Glomerular visceral epithelial cell (primary cell): ENCODE measurements at regions not wholly inside any gene's neighbourhood (a gene's known extent, or its start where the extent isn't known, plus 50 kb on each side); places are given as distances from the start of the nearest gene placed in this dataset.
"Not testable (repeated sequence)": the region's sequence is repeated elsewhere in the genome, so short reads cannot be mapped to it uniquely, and the experiment has no call there.

ENCODE experiments used
- DNase-seq: peaks from one replicate; pipeline ENCODE4 v3.0.0-alpha.2; 2016; ENCODE audit errors: extremely low spot score

DNA sequence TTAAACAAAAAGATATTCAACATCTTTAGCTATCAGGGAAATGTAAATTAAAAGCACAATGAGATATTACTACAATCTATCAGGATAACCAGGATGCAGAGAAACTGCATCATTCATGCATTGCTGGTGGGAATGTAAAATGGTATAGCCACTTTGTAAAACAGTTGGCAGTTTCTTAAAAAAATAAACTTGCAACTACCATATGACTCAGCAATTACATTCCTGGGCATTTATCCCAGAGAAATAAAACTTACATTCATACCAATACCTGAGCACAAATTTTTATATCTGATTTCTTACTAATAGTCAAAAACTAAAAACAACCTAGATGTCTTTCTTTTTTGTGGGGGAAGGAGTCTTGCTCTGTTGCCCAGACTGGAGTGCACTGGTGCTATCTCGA is 190.3 kb upstream of the TAB2 start:
- DNase-seq, result peak; percentile 41

DNA sequence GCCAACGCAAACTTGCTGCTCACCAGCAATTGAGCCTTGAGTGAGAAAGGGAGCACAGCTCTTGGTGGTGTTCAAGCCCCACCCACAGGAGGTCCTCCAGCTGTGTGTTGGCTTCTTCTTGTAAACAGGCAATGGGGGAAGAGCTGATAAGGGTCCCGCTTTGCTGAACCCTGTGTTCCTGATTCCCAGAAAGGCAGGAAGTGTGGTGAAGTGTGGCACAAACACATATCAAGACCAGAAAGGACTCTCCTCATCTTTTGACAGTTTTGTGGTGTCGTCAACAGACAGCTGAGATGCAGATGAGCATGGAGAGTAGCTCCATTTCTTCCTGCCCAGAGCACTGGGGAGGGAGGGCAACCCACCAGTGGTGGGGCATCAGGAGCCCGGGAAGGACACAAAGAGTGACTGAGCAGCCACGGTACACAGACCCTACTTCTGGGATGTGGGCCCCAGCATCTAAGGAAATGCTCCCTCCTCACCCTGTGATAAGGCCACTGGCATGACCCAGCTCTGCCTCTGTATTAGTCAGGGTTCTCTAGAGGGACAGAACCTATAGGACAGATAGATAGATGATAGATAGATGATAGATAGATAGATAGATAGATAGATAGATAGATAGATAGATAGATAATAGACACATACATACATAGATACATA is 188.9 kb upstream of the TAB2 start:
- no peak for DNase-seq

DNA sequence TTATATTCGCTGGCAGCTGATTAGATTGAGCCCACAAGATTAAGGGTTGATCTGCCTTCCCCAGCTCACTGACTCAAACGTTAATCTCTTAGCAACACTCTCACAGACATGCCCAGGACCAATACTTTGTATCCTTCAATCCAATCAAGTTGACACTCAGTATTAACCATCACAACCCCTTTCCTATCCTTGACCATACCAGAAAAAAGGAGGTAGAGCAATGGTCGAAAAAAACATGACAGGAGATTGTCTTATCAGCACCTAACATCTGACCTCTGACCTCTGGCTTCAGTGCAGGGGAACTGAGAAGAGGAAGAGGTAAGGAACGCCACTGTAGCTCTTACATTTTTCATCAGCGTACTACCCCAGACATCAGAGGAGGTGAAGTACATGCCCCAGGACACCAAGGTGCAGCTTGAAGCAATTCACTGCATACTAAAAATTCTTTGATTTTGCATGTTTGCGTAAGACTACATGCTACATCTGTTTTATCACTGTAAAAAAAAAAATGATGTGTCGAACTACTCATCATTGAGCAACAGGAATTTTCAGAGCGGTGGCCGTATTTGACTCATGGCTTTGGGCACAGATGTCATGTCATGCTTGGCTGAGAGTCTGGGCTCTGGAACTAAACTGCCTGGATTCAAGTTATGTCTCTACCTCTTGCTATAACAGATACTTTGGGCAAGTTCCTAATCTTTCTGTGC is 188.0 kb upstream of the TAB2 start:
- DNase-seq, result peak; percentile 90

DNA sequence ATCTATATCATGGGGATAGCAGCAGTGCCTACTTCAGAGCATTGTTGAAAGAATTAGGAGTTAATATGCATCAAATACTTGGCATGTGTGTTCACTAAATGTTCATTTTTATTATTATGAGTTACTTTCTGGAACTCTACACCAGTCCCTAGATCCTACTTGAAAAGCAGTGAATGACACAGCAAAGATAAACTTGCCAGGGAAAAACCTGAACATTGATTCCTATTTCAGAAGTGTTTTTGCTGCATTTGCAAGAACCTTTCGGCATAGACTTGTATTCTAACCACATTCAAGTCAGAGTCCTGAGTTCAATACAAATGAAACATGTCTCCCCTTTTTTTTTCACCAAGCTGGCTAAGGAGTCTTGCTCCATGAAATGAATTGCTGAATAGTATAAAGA is 187.4 kb upstream of the TAB2 start:
- DNase-seq, result no peak

DNA sequence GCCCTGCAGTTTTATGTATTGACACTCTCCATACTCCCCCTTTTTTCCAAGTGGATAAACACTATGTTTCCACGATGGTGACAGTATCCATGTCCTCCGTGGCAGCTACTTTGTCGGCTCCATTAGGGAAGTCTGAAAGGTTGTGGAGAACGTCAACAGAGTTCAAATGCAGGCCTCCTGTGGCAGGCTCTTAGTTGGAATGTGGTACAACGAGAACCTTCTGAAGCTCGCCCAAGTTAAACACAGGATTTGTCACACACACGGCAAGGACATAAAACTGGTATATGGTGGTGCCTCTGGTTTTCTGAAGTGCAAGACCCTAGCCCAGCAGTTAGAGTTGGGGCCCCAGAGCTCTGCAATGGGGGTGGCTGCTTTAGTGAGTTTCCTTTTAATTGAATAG is 187.0 kb upstream of the TAB2 start:
- DNase-seq, result no peak

DNA sequence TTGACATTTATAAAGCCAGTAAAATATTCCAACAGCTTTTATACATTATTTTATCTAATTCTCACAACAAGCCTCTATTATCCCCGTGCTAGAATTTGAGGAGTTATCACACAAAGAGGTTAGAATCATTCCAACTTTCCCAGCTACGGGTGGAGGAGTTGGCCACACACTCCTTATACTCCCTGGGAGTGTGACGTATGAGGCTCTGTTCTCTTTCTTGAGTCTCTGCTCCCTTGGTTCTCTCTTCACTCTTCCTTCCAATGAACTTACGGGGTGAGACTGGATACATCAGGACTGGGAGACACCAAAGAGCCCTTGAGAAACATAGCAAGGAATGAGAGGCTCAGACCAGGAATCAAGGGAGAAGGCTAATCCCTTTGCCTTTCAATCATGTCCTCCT is 185.6 kb upstream of the TAB2 start:
- no peak for DNase-seq

DNA sequence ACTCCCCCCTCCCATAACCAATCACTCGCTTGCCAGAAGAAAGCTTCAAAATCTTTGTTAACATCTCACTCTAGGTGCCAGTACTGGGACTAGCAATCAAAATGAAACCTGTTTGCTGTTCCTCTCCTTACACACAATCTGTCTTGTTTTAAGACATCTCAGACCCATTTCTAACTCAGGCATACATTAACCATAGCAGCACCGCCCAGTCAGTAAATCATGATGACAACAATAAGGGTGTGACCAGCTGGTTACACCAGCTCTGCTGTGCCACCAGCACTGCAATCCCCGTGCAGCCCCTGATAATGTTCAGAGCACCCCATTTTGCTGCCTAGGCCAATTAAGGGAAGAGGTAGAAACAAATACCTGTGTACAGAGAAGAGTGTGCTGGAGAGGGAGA is 185.2 kb upstream of the TAB2 start:
- DNase-seq, result no peak

DNA sequence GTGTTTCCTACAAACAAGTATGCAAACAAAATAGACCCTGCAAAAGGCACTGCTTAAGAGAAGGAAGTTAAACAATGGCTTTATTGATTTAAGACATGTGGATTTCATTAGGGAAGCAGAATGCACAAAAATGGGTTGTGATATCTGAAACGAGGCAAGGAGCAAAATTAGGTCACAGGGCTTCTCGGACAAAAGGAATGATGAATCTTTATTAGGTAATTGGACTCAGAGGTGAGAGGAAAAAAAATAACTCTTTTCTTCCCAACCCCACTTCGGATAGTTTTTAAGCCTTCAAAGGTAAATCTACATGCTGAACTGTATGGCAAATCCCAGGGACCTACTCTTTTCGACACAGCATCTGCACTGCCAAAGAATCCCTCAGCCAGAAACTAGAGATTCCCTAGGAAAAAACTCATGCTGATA is 183.0 kb upstream of the TAB2 start:
- DNase-seq, result no peak

DNA sequence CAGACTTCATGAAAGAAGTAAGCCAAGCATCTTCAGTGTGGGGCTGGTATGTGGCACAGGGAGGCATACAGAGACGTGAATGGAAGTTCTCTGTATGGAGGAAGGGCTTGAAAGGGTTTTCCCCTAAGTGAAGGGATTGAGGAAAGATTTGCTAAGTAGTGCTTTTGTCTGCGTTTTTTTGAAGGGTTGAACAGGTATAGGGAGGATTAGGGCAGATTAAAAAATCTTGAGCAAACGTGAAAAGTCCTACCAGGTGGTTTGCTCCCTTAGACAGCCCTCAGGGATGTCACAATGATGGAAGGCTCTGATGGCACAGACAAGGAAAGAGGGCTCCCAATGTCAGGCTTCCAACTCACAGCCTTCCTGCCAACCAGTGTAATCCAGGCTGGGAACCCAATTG is 181.7 kb upstream of the TAB2 start:
- DNase-seq, result no peak

DNA sequence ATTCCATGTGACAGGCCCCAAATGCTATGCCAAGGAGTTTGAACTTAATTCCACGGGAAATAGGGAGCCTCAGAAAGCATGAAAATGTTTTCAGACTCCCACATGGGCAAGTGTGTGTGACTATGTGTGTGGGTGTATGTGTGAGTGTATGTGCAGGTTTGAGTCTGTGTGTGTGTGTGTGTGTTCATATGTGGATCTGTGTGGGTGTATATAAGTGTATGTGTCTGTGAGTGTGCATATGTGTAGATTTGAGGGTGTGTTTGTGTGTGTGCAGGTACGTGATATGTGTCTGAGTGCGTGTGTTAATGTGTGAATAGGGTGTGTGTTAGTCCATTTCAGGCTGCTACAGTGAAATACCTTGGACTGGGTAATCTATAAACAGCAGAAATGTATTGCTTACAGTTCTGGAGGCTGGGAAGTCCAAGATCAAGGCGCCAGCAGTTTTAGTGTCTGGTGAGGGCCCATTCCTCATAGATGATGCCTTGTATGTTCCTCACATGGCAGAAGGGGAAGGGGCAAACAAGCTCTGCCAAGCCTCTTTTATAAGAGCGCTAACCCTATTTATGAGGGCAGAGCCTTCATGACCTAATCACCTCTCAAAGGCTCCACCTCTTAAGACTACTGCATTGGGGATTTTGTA is 181.1 kb upstream of the TAB2 start:
- DNase-seq, result no peak

DNA sequence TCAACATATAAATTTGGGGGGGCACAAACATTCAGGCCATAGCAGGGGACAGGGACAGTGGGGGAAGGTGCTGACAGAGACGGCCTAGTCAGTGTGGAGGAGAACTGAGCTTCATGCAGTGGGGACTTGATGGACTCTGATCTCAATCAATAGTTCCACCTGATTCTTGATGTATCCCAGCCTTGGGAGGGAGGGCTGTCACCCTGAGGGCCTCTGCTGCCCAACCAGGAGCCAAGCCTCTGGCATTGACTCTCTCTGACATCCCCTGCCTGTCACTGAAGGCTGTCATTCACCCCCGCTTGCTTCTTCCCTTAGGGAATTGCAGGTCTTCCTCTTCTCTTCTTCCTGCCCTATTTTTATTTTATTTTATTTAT is 180.6 kb upstream of the TAB2 start:
- no peak for DNase-seq

DNA sequence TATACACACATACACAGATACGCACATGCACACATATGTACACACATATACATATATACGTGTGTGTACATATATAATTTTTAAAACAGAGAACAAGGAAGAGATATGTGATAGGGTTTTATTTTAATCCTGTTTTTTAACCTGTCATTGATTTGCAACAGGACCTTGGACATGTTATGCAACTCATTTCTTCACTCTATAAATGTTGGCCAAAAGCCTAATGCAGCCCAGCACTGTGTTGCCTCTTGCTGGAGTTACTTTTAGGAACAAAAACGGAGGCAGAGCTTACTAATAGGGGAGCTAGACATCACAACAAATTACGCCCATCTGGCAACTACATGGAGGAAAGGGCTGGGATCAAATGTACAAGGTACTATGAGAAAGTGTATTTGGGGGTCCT is 179.9 kb upstream of the TAB2 start:
- DNase-seq, result no peak

DNA sequence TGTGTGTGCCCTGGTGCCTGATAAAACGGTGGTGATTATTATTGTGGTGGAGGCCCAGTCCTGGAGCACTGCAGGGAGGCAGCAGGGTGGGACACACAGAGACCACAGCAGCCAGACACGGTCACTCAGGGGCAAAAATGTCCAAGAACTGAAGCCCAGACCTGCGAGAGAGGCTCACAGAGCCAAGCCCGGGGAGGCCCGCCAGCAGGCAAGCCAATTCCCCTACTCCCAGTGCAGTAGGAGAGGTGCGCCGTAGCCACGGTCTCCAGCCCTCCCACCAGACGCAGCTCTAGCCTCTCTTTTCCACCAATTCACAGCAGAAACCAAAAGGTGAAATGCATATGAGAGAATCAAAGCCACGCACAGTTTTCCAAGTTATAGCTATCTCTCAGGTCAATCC is 179.4 kb upstream of the TAB2 start:
- DNase-seq, result no peak

DNA sequence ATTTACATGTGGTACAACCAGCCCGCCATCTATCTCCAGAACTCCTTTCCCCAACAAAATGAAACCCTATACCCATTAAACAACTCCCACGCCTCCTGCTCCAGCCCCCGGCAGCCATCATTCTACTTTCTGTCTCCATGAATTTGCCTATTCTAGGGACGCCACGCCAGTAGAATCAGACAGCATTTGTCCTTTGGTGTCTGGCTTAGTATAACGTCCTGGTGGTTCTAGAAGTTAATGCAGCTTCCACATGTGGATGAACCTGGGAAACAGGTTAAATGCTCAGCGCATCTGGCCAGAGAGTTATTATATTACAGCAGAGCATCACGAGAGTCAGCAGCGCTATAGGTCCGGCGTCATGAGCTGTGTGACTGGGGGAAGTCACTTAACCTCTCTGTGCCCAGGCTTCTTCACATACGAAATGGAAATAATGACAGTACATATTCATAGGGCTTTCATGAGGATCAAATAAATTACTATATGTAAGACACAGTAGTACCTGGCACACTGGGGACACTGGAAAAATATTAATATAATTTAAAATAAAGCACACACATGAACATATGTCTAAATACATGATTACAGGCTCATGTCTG is 178.7 kb upstream of the TAB2 start:
- no peak for DNase-seq

DNA sequence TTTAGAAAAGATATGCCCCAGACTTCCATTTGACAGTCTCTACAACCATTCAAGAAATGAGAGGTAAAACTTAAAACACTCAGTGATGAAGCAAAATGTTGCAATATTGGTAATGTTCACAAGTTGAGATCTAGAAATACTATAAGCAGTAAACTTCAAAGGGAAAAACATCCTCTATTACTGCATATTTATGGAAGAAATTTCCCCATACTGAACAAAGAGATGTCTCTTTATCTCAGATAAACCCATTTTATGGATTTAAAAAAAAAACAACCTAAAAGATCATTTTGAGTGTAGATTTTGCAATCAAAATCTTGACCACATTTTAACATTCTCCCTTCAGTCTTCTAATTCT is 177.8 kb upstream of the TAB2 start:
- DNase-seq, result no peak

DNA sequence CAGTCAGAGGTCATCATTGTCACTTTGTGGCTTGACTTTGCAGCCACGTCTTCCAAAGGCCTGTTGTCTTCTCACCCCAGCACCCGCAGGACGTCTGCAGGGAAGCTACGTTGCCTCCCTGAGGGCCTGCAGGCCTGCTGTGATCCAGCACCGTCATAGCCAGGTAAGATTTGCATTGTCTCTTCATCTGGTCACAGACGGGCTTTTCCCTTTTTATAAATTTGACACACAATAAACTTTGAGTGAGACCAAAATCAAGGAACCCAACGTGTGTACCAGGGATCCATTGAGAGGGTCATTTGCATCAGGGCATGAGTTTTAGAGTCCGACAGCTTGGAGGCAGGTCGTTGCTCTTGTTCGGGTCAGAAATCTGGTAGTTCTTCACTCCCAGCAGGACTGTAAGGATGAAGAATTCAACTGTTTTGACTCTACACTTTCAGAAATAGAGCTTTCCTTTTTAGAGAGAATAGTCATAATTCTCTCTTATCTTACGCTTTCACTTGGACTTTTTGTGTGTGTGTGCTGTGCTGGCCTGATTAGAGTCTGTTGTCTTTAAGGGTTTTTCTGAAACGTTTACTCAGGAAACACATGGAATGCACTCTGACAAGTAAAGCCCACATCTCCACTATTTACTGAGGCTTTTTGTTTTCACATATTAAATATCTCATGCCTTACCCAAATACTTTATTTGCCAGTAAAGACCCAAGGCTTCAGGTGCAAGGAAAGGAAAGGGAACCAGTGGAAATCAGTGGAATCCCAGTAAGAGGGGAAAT is 177.2 kb upstream of the TAB2 start:
- no peak for DNase-seq

DNA sequence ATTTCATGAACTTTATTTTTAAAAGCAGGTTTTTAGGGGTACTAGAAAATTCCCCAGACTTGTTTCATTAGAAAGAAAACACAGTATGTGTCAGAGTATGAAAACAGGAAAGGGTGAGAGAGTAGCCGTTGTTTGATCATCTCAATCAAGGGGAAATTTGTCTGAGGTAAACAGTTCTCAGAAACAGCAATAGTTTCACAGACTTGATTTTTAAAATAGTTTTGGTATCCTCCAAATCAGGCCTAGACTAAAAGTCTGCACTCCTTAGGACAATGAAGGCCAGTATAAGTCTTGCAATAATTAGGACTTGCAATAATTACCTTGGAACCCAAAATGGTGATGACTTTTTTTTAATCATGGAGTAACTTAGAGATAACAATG is 176.6 kb upstream of the TAB2 start:
- DNase-seq, result no peak

DNA sequence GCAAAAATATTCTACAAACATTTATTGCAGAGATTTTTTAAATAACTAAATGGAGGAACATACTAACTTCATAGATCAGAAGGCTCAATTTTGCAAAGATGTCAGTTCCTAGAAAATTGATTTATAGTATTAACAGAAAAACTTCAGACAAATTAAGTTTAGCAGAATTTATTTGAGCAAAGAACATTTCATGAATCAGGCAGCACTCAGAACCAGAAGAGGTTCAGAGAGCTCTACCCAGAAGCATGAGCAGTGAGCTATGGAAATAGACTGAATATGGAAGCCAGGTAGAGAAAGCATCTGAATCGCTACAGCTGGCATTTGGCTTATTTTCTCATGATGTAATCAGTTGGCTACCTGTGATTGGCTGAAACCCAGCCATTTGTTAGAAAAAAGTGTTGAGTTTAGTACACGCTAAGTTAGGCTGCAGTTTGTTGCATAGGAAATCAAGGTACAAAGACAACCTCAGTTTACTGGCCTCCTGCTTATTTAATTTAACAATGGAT is 174.5 kb upstream of the TAB2 start:
- DNase-seq, result no peak

DNA sequence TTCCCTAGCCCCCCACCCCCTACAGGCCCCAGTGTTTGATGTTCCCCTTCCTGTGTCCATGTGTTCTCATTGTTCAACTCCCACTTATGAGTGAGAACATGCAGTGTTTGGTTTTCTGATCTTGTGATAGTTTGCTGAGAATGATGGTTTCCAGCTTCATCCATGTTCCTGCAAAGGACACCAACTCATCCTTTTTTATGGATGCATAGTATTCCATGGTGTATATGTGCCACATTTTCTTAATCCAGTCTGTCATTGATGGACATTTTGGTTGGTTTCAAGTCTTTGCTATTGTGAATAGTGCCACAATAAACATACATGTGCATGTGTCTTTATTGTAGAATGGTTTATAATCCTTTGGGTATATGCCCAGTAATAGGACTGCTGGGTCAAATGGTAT is 171.7 kb upstream of the TAB2 start:
- DNase-seq, result not testable (repeated sequence)

DNA sequence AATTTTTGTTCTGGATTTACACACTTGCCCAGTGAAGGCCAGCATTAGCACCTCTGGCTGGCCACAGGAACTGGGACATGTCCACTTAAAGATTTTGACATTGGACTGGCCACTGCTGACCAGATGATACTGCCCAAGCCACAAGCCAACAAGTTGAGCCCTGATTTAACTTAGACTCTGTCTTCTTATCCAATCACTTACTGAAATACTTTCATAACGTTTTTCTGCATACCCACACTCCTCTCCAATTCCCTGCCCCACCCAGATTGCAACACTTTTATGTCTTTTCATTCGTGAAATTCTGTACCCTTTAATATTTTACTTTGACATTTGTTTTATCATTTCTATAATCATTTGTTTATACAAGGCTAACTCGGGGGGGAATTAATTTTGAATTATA is 170.3 kb upstream of the TAB2 start:
- no peak for DNase-seq

DNA sequence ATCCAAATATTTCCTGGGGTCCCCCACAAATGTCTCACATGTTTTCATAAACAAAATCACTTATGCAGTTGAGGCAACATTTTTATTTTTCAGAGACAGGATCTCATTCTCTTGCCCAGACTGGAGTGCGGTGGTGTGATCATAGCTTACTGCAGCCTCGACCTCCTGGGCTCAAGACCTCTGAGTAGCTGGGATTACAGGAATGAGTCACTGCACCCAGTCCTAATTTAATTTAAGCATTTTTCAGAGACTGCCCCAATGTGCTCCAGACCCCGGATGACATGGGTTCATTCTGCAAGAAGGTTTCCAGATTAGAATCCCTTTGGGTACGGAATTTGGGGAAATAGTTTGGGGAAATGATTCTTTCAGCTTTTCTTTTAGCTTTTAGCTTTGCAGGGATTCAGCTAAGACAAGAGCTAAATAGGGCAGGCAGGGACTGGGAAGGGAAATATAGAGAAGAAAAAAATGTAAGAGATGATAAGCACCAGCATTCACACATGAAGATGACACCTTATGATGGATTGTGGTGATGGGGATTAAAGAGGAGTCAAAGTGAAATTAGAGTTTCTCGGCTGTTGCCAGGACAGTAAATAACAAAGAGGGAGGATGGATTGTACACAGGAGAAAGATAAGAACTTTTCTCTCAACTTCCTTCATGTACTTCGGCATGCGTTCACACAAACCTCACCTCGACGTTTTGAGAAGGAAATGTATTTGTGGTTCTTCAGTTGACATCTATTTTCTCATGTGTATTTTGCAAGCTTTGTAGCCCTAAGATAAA is 169.4 kb upstream of the TAB2 start:
- no peak for DNase-seq
